ENCODE measurements at regions not wholly inside any gene's neighbourhood (a gene's known extent, or its start where the extent isn't known, plus 50 kb on each side); places are given as distances from the start of the nearest gene placed in this dataset.

GRCh38 chr2:81097361-81097760 lies 792.8 kb upstream of the LRRTM1 start:
- no peak for DNase-seq
- Histone ChIP-seq H3K9ac (ENCODE audit: low read depth in 2 of 2, low read length in 2 of 2) (no peak overlapping the region), H3K27ac (no peak overlapping the region), H3K9me3 (no peaks in the 10 kb centered on the region), H3K4me1 (no peaks in the 10 kb centered on the region), H3K36me3 (no peaks in the 10 kb centered on the region), H3K27me3 (no peaks in the 10 kb centered on the region), H3K4me3 (no peak overlapping the region)
- TF ChIP-seq CTCF (IDR thresholded peaks at IDR 0.05), result no peak
- intact Hi-C loops (cut with DNase I), result no loop called here

- no peak overlapping the region for H3K9ac ChIP-seq (ENCODE audit: low read depth in 2 of 2, low read length in 2 of 2)
- no peak for TF ChIP-seq CTCF (IDR thresholded peaks at IDR 0.05)
- H3K36me3 ChIP-seq, result no peaks in the 10 kb centered on the region
- intact Hi-C loops (cut with DNase I), result no loop called here
- H3K4me3 ChIP-seq, result no peak overlapping the region
- H3K9me3 ChIP-seq, result no peaks in the 10 kb centered on the region
- no peak for DNase-seq
- no peaks in the 10 kb centered on the region for H3K27me3 ChIP-seq
- H3K4me1 ChIP-seq, result no peaks in the 10 kb centered on the region
- no peak overlapping the region for H3K27ac ChIP-seq
Measured at GRCh38 chr2:81093031-81093430, 788.5 kb upstream of the LRRTM1 start.

GRCh38 chr2:81087646-81088045 lies 783.1 kb upstream of the LRRTM1 start:
- Histone ChIP-seq H3K4me3 (no peak overlapping the region), H3K27ac (no peak overlapping the region), H3K9ac (ENCODE audit: low read depth in 2 of 2, low read length in 2 of 2) (no peak overlapping the region), H3K9me3 (no peaks in the 10 kb centered on the region), H3K27me3 (no peaks in the 10 kb centered on the region), H3K36me3 (no peaks in the 10 kb centered on the region), H3K4me1 (no peaks in the 10 kb centered on the region)
- intact Hi-C loops (cut with DNase I), result no loop called here
- DNase-seq, result no peak
- TF ChIP-seq CTCF (IDR thresholded peaks at IDR 0.05), result no peak

GRCh38 chr2:81084101-81084500 lies 779.5 kb upstream of the LRRTM1 start:
- intact Hi-C loops (cut with DNase I), result no loop called here
- no peak overlapping the region for H3K9ac ChIP-seq (ENCODE audit: low read depth in 2 of 2, low read length in 2 of 2)
- DNase-seq, result no peak
- TF ChIP-seq CTCF (IDR thresholded peaks at IDR 0.05), result no peak
- H3K27me3 ChIP-seq, result no peaks in the 10 kb centered on the region
- H3K4me3 ChIP-seq, result no peak overlapping the region
- H3K36me3 ChIP-seq, result no peaks in the 10 kb centered on the region
- H3K4me1 ChIP-seq, result no peaks in the 10 kb centered on the region
- no peak overlapping the region for H3K27ac ChIP-seq
- no peaks in the 10 kb centered on the region for H3K9me3 ChIP-seq

- intact Hi-C loops (cut with DNase I), result no loop called here
- TF ChIP-seq CTCF (IDR thresholded peaks at IDR 0.05), result no peak
- H3K4me1 ChIP-seq, result no peaks in the 10 kb centered on the region
- no peaks in the 10 kb centered on the region for H3K27me3 ChIP-seq
- no peak for DNase-seq
- no peak overlapping the region for H3K27ac ChIP-seq
- no peak overlapping the region for H3K9ac ChIP-seq (ENCODE audit: low read depth in 2 of 2, low read length in 2 of 2)
- no peaks in the 10 kb centered on the region for H3K36me3 ChIP-seq
- H3K4me3 ChIP-seq, result no peak overlapping the region
- H3K9me3 ChIP-seq, result no peaks in the 10 kb centered on the region
Measured at GRCh38 chr2:81078631-81079030, 774.1 kb upstream of the LRRTM1 start.

- intact Hi-C loops (cut with DNase I), result no loop called here
- Histone ChIP-seq H3K9ac (ENCODE audit: low read depth in 2 of 2, low read length in 2 of 2) (no peak overlapping the region), H3K4me3 (no peak overlapping the region), H3K27me3 (no peaks in the 10 kb centered on the region), H3K9me3 (no peaks in the 10 kb centered on the region), H3K36me3 (no peaks in the 10 kb centered on the region), H3K4me1 (no peaks in the 10 kb centered on the region), H3K27ac (no peak overlapping the region)
- TF ChIP-seq CTCF (IDR thresholded peaks at IDR 0.05), result no peak
- no peak for DNase-seq
Measured at GRCh38 chr2:81078102-81078501, 773.5 kb upstream of the LRRTM1 start.
